MG63 (cell line): ENCODE measurements at regions not wholly inside any gene's neighbourhood (a gene's known extent, or its start where the extent isn't known, plus 50 kb on each side); places are given as distances from the start of the nearest gene placed in this dataset.

Experiments
- DNase-seq: peaks from one replicate; pipeline ENCODE4 v3.0.0-alpha.2; 2020
- H3K27me3 ChIP-seq: fragments of 250-450 bp; sonication (Bioruptor Pico); 2 replicates; pipeline ENCODE4 v1.5.1; 2020; ENCODE audit warnings: mild to moderate bottlenecking, moderate library complexity
- H3K36me3 ChIP-seq: fragments of 250-450 bp; sonication (Bioruptor Pico); 2 replicates; pipeline ENCODE4 v1.5.1; 2020; ENCODE audit warnings: mild to moderate bottlenecking, moderate library complexity
- H3K4me3 ChIP-seq: fragments of 250-450 bp; sonication (Bioruptor Pico); 2 replicates; pipeline ENCODE4 v1.5.1; 2020; ENCODE audit warnings: mild to moderate bottlenecking, moderate library complexity
- H3K9me3 ChIP-seq: fragments of 250-450 bp; sonication (Bioruptor Pico); 2 replicates; pipeline ENCODE4 v1.5.1; 2020; ENCODE audit warnings: mild to moderate bottlenecking, moderate library complexity

DNA sequence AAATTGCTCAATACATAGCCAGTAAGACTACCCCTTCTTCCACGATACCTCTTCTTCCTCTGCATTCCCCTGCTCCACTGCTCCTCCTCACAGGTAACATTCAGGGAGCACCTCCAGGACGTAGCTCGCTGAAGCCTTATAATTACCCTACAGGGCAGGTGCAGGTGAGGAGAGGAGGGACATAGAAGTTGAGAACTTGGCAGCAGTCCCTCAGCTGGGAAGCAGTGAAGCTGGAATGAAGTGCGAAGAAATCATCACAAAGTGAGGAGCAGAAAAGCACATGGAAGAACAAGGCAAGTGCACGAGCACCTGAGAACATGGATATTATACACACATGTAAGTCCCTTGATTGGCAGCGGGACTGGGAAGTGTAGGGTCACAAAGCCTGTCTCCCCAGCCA is 118.2 kb downstream of the HSD17B3 start:
- Histone ChIP-seq H3K27me3 (no peaks in the 10 kb centered on the region), H3K9me3 (no peaks in the 10 kb centered on the region), H3K4me3 (no peak overlapping the region), H3K36me3 (no peaks in the 10 kb centered on the region)
- DNase-seq = no peak

- H3K4me3 ChIP-seq = no peak overlapping the region
- H3K36me3 ChIP-seq = no peaks in the 10 kb centered on the region
- DNase-seq = no peak
- H3K27me3 ChIP-seq = peaks cover 2% of the 10 kb centered on the region; the same call in 1 of the 2 replicates
- no peaks in the 10 kb centered on the region for H3K9me3 ChIP-seq
Observed at GRCh38 chr9:96178153-96178552, 123.8 kb downstream of the HSD17B3 start.

DNA sequence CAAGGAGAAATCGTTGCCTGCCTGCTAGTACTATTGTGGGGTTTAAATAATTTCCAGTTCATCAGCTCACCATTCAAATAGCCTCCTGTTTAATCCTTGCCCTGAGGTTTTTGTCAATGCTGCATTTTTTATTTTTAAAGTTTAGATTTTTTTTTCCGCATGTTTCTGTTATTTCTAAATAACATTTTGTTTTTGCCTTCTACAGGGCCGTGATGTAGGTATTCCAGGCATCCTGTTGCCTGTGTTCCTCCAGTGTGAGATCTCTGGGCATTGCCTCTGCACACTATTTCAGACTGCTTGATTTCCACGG is 124.3 kb downstream of the HSD17B3 start:
- Histone ChIP-seq H3K4me3 (no peak overlapping the region), H3K36me3 (no peaks in the 10 kb centered on the region), H3K27me3 (peaks cover 2% of the 10 kb centered on the region; the same call in 1 of the 2 replicates), H3K9me3 (no peaks in the 10 kb centered on the region)
- DNase-seq = no peak

- H3K27me3 ChIP-seq = peaks cover 2% of the 10 kb centered on the region; the same call in 1 of the 2 replicates
- H3K9me3 ChIP-seq = no peaks in the 10 kb centered on the region
- no peak overlapping the region for H3K4me3 ChIP-seq
- no peaks in the 10 kb centered on the region for H3K36me3 ChIP-seq
- peak; percentile 24 for DNase-seq
Observed at GRCh38 chr9:96177005-96177718, 124.8 kb downstream of the HSD17B3 start.

GRCh38 chr9:96175796-96176195 is 126.2 kb downstream of the HSD17B3 start:
- Histone ChIP-seq H3K9me3 (no peaks in the 10 kb centered on the region), H3K27me3 (peaks cover 2% of the 10 kb centered on the region; the same call in 1 of the 2 replicates), H3K36me3 (no peaks in the 10 kb centered on the region), H3K4me3 (no peak overlapping the region)
- DNase-seq = no peak

GRCh38 chr9:96175001-96175400 is 127.0 kb downstream of the HSD17B3 start:
- Histone ChIP-seq H3K9me3 (no peaks in the 10 kb centered on the region), H3K27me3 (peaks cover 2% of the 10 kb centered on the region; the same call in 1 of the 2 replicates), H3K36me3 (no peaks in the 10 kb centered on the region), H3K4me3 (no peak overlapping the region)
- DNase-seq = no peak

GRCh38 chr9:96174371-96174770 is 127.6 kb downstream of the HSD17B3 start:
- H3K4me3 ChIP-seq = no peak overlapping the region
- H3K27me3 ChIP-seq = peaks cover 2% of the 10 kb centered on the region; the same call in 1 of the 2 replicates
- no peaks in the 10 kb centered on the region for H3K36me3 ChIP-seq
- no peak for DNase-seq
- H3K9me3 ChIP-seq = no peaks in the 10 kb centered on the region

- DNase-seq = no peak
- no peaks in the 10 kb centered on the region for H3K36me3 ChIP-seq
- H3K27me3 ChIP-seq = peaks cover 2% of the 10 kb centered on the region; the same call in 1 of the 2 replicates
- H3K9me3 ChIP-seq = no peaks in the 10 kb centered on the region
- H3K4me3 ChIP-seq = no peak overlapping the region
Observed at GRCh38 chr9:96173640-96174039, 128.3 kb downstream of the HSD17B3 start.

DNA sequence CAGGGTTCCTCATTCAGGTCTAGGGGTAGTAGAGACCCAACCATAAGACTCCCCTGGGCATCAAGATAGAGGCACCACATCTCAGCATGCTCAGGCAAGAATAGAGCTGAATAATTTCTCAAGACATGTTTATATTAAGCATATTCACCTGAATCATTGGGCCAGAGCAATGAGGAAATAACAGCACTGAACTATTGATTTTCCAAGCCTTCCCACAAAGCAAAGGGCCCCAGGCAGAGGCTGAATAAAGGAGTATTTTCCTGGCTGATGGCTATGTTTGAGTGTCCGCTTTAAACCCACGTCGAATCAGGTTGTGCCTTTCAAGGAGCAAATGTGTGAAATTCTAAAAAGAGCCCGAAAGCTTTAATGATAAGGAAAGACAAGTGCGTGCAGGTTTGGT is 129.2 kb downstream of the HSD17B3 start:
- DNase-seq = no peak
- Histone ChIP-seq H3K27me3 (peaks cover 2% of the 10 kb centered on the region; the same call in 1 of the 2 replicates), H3K4me3 (no peak overlapping the region), H3K36me3 (no peaks in the 10 kb centered on the region), H3K9me3 (no peaks in the 10 kb centered on the region)

- no peaks in the 10 kb centered on the region for H3K9me3 ChIP-seq
- H3K27me3 ChIP-seq = peaks cover under 1% of the 10 kb centered on the region; the same call in 1 of the 2 replicates
- H3K4me3 ChIP-seq = no peak overlapping the region
- DNase-seq = no peak
- H3K36me3 ChIP-seq = no peaks in the 10 kb centered on the region
Observed at GRCh38 chr9:96171728-96172127, 130.2 kb downstream of the HSD17B3 start.

DNA sequence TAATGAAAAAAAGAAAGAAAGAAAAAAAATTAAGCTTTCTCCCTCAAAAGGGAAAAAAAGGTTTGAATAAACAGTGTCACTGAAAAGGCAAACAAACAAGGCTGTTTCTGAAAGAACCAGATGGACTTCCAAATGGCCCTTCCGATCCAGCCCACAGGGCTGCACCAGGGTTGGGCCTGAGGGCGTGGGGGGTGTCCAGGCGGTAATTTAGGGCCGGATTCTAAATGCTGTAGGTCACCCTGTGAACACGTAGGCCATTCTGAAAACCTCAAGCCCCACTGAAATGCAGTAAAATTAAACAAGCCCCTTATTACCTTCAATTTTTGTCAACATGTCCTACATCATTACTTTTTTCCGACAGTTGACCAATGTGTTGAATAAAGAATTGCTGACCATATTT is 132.1 kb downstream of the HSD17B3 start:
- H3K9me3 ChIP-seq = no peaks in the 10 kb centered on the region
- no peak overlapping the region for H3K4me3 ChIP-seq
- no peaks in the 10 kb centered on the region for H3K27me3 ChIP-seq
- H3K36me3 ChIP-seq = no peaks in the 10 kb centered on the region
- no peak for DNase-seq

DNA sequence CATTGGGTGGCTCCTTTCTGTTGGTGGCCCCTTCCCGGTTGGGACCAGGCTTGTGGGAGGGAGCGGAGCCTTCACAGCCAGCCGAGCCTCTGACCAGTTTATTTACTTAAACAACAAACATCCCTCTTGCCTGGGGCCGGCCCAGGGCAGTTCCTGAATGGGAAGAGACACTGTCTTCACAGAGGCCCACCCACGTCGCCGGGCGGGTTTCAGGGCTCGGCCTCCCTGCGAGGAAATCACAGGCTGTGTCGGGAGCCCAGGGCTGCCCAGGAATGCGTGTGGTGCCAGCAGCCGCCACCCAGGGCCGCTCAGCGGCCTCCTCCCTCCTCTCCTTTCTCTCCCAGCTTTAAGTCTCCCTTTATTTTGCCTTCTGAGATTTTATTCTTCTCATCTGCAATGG is 132.5 kb downstream of the HSD17B3 start:
- Histone ChIP-seq H3K9me3 (no peaks in the 10 kb centered on the region), H3K36me3 (no peaks in the 10 kb centered on the region), H3K4me3 (no peak overlapping the region), H3K27me3 (no peaks in the 10 kb centered on the region)
- DNase-seq = no peak

GRCh38 chr9:96168882-96169281 is 133.1 kb downstream of the HSD17B3 start:
- DNase-seq = no peak
- H3K36me3 ChIP-seq = no peaks in the 10 kb centered on the region

GRCh38 chr9:96167011-96167410 is 135.0 kb downstream of the HSD17B3 start:
- no peaks in the 10 kb centered on the region for H3K36me3 ChIP-seq
- no peaks in the 10 kb centered on the region for H3K27me3 ChIP-seq
- DNase-seq = no peak
- H3K4me3 ChIP-seq = no peak overlapping the region
- no peaks in the 10 kb centered on the region for H3K9me3 ChIP-seq

More at GRCh38 chr9:96168882-96169281, 133.1 kb downstream of the HSD17B3 start:
- Histone ChIP-seq H3K4me3 (no peak overlapping the region), H3K9me3 (no peaks in the 10 kb centered on the region), H3K27me3 (no peaks in the 10 kb centered on the region)

- H3K36me3 ChIP-seq = no peaks in the 10 kb centered on the region
Observed at GRCh38 chr9:96164268-96164683, 137.7 kb downstream of the HSD17B3 start.

GRCh38 chr9:96163712-96164111 is 138.3 kb downstream of the HSD17B3 start:
- Histone ChIP-seq H3K9me3 (no peaks in the 10 kb centered on the region), H3K4me3 (no peak overlapping the region), H3K36me3 (no peaks in the 10 kb centered on the region), H3K27me3 (no peaks in the 10 kb centered on the region)
- no peak for DNase-seq

More at GRCh38 chr9:96164268-96164683, 137.7 kb downstream of the HSD17B3 start:
- Histone ChIP-seq H3K9me3 (no peaks in the 10 kb centered on the region), H3K4me3 (no peak overlapping the region), H3K27me3 (no peaks in the 10 kb centered on the region)
- DNase-seq = no peak

DNA sequence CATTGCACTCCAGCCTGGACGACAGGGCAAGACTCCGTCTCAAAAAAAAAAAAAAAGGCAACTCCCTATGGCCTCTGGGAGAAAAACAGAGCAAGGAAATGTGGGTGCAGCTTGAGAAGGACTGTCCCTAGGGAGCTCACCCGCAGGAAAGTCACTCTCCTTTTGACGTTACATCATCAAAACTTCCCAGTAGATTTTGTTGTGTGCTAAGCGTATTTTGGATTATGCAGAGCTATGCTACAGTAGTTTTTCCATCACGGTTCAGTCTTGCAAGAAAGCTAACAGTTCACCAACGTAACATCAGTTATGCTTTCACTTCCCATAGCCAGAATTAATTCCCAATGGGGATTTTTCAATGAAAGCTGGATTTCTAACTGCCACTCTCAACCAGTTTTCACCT is 138.8 kb downstream of the HSD17B3 start:
- DNase-seq = no peak
- no peaks in the 10 kb centered on the region for H3K36me3 ChIP-seq
- H3K9me3 ChIP-seq = no peaks in the 10 kb centered on the region
- H3K4me3 ChIP-seq = no peak overlapping the region
- no peaks in the 10 kb centered on the region for H3K27me3 ChIP-seq

GRCh38 chr9:96161819-96162218 is 140.2 kb downstream of the HSD17B3 start:
- Histone ChIP-seq H3K9me3 (no peaks in the 10 kb centered on the region), H3K36me3 (no peaks in the 10 kb centered on the region), H3K27me3 (no peaks in the 10 kb centered on the region), H3K4me3 (no peak overlapping the region)
- DNase-seq = no peak
